Heart left ventricle (tissue), 16 donors: ENCODE measurements at regions not wholly inside any gene's neighbourhood (a gene's known extent, or its start where the extent isn't known, plus 50 kb on each side); places are given as distances from the start of the nearest gene placed in this dataset.

Experiments
- ATAC-seq, 4 donors: fragments of 200-7000 bp; cut with Tn5 transposase; one replicate each; pipeline ENCODE4 v1.9.1; 2020 to 2022; ENCODE audit warnings: moderate library complexity in 4 of 4, mild to moderate bottlenecking in 3 of 4, moderate number of reproducible peaks in 1 of 4
- DNase-seq, 5 donors: peaks; one replicate each; pipeline ENCODE4 v3.0.0-alpha.2; 2020
- H3K27ac ChIP-seq, 12 donors: fragments of 200-600 bp; sonication (generic) in 4 of 12; one replicate each; pipeline versions ENCODE4 v1.5.0 to v1.8.0; 2016 to 2022; ENCODE audit warnings: mild to moderate bottlenecking in 2 of 12
- H3K27me3 ChIP-seq, 9 donors: fragments of 200-600 bp; sonication (generic) in 2 of 9; one replicate each; pipeline versions ENCODE4 v1.5.1 to v1.8.0; 2016 to 2022; ENCODE audit warnings: mild to moderate bottlenecking in 3 of 9
- H3K36me3 ChIP-seq, 9 donors: fragments of 200-600 bp; sonication (generic) in 2 of 9; one replicate each; pipeline versions ENCODE4 v1.5.0 to v1.8.0; 2018 to 2022; ENCODE audit warnings: mild to moderate bottlenecking in 2 of 9
- H3K4me1 ChIP-seq, 12 donors: fragments of 200-600 bp; sonication (generic) in 4 of 12; one replicate each; pipeline versions ENCODE4 v1.5.0 to v1.8.0; 2016 to 2022; ENCODE audit warnings: mild to moderate bottlenecking in 3 of 12
- H3K4me3 ChIP-seq, 12 donors: fragments of 200-600 bp; sonication (generic) in 4 of 12; one replicate each; pipeline versions ENCODE4 v1.5.0 to v1.8.0; 2017 to 2022; ENCODE audit warnings: mild to moderate bottlenecking in 9 of 12, moderate library complexity in 4 of 12
- H3K9me3 ChIP-seq, 12 donors: fragments of 200-600 bp; sonication (generic) in 4 of 12; one replicate each; pipeline versions ENCODE4 v1.5.0 to v1.8.0; 2016 to 2022; ENCODE audit warnings: mild to moderate bottlenecking in 1 of 12
- CTCF ChIP-seq, 12 donors: fragments of 200-600 bp; sonication (generic) in 4 of 12; IDR thresholded peaks; one replicate each; pipeline versions ENCODE4 v1.5.0 to v1.8.0; 2018 to 2022; ENCODE audit warnings: antibody characterized with exemption in 12 of 12, mild to moderate bottlenecking in 5 of 12
- POLR2A ChIP-seq, 2 donors: fragments of 450-650 bp; IDR thresholded peaks; one replicate each; pipeline ENCODE4 v1.6.1; 2017; ENCODE audit warnings: antibody characterized with exemption in 2 of 2, mild to moderate bottlenecking in 2 of 2, moderate library complexity in 2 of 2
- WGBS, 4 donors: extraction: QIAGEN DNeasy Blood & Tissue Kit in 2 of 4; methylation state at CpG; one replicate each; pipeline versions ENCODE4 v1.1.5 to v1.1.7; 2013 to 2018; 5-methylcytosine and 5-hydroxymethylcytosine counted together
- intact Hi-C, 10 donors: fragments of 100-400 bp; cut with DNase I; formaldehyde crosslinking; loops; one replicate each; pipeline versions ENCODE4 v1.11.1 to v1.14.2; 2022
- donor health status: ischemic (EF 13 %, LVEDD 7.1; RV severe dilation, severe dysfunction).
- donor health status: healthy with polysubstance abuse.
- donor health status: DM: no; HTN: yes; CAD: no.
- donor health status: DM: no; HTN: no; CAD: no.
- donor health status: ischemic (EF 25% LVEDD 6.9; RV normal size, moderate dysfunction).
- donor health status: ischemic (EF 25% LVEDD 5.7; RV mildly dilated, moderate dysfunction).
- donor health status: healthy.
- donor health status: DM: yes; HTN: yes; CAD: no.
- donor health status: ischemic (EF 35%, LVEDD 5.7; RV mildly dilated, moderate dysfunction).
- donor health status: nonischemic (EF 11% LVEDD 7.7; RV severe dilation, severe dysfunction).
- donor health status: DM: yes; HTN: yes; CAD: no.
- donor health status: PGD.
- donor health status: ischemic (EF 29% LVEDD 5.4; RV normal size, mild dysfunction).
- donor health status: nonischemic (EF 23%, LVEDD 6.1; RV moderate dilation, normal function).

GRCh38 chr13:60338754-60339153 lies 58.3 kb upstream of the TDRD3 start:
- intact Hi-C loops = loop anchor here in 4 of 10 donors (5.0 to 10.0 kb wide), 4 partner anchors 86 to 656 kb away; no protein-coding TSS in a partner anchor

GRCh38 chr13:60343978-60344377 lies 53.0 kb upstream of the TDRD3 start:
- WGBS, 4 donors = 69 to 84% (median 76%) methylated on average over 1 of the region's 1 CpG
- Histone ChIP-seq H3K36me3 (no peaks in the 10 kb centered on the region), H3K4me3 (no peak overlapping the region), H3K27me3 (peaks cover 0 to 14% (median 0%) of the 10 kb centered on the region in 9 donors), H3K9me3 (peaks cover 0 to 3% (median 0%) of the 10 kb centered on the region in 12 donors), H3K27ac (no peak overlapping the region), H3K4me1 (no peaks in the 10 kb centered on the region)
- DNase-seq = no peak
- no peak for ATAC-seq
- TF ChIP-seq POLR2A (IDR thresholded peaks at IDR 0.05) = no peak
- TF ChIP-seq CTCF (IDR thresholded peaks at IDR 0.05) = no peak
- intact Hi-C loops = no loop called here

More at GRCh38 chr13:60338754-60339153, 58.3 kb upstream of the TDRD3 start:
- Histone ChIP-seq H3K9me3 (peaks cover 0 to 3% (median 0%) of the 10 kb centered on the region in 12 donors), H3K4me1 (no peaks in the 10 kb centered on the region), H3K27me3 (peaks cover 0 to 12% (median 0%) of the 10 kb centered on the region in 9 donors), H3K36me3 (no peaks in the 10 kb centered on the region), H3K27ac (no peak overlapping the region), H3K4me3 (no peak overlapping the region)
- 96 to 99% (median 97%) methylated on average over 2 of the region's 2 CpGs for WGBS, 4 donors
- no peak for TF ChIP-seq CTCF (IDR thresholded peaks at IDR 0.05)
- no peak for TF ChIP-seq POLR2A (IDR thresholded peaks at IDR 0.05)
- ATAC-seq (no peak), DNase-seq (no peak)

GRCh38 chr13:60347174-60347573 lies 49.8 kb upstream of the TDRD3 start:
- Histone ChIP-seq H3K27ac (no peak overlapping the region), H3K9me3 (peaks cover 0 to under 1% (median 0%) of the 10 kb centered on the region in 12 donors), H3K4me3 (no peak overlapping the region), H3K4me1 (no peaks in the 10 kb centered on the region), H3K27me3 (peaks cover 0 to 9% (median 0%) of the 10 kb centered on the region in 9 donors), H3K36me3 (no peaks in the 10 kb centered on the region)
- ATAC-seq (no peak), DNase-seq (no peak)
- TF ChIP-seq CTCF (IDR thresholded peaks at IDR 0.05) (no peak), POLR2A (IDR thresholded peaks at IDR 0.05) (no peak)
- WGBS, 4 donors = 90 to 95% (median 91%) methylated on average over 3 of the region's 3 CpGs
- intact Hi-C loops = no loop called here
